Omental fat pad (tissue), 3 donors: ENCODE measurements at regions not wholly inside any gene's neighbourhood (a gene's known extent, or its start where the extent isn't known, plus 50 kb on each side); places are given as distances from the start of the nearest gene placed in this dataset.

Experiments used
- ATAC-seq: fragments of 150-250 bp; one replicate; pipeline ENCODE4 v1.9.1; 2016; ENCODE audit warnings: mild to moderate bottlenecking, moderate library complexity; ENCODE audit not compliant: low FRiP score
- DNase-seq: peaks from one replicate; pipeline ENCODE4 v3.0.0-alpha.2; 2019; ENCODE audit warnings: low spot score
- CTCF ChIP-seq, 3 donors: fragments of 450-650 bp; IDR thresholded peaks; one replicate each; pipeline ENCODE4 v1.5.1; 2016 to 2017; ENCODE audit warnings: antibody characterized with exemption in 3 of 3, mild to moderate bottlenecking in 3 of 3, moderate library complexity in 2 of 3

DNA sequence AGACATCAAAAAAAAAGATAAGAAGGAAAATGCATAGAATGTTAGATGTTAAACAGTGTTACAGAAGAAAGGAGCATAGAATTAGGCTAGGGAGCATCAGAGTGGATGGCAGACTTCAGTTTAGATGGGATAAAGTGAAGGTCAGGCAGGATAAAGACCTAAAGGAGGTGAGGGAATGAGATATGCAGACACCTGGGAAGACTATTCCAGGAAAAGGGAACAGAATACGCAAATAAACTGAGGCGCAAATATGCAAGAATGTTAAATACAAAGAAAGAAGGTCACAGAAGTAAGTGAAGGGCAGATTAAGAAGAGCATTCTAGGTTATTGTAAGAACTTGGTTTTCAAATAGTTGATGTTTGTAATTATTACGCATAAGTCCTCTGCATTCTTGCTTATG is 116.3 kb upstream of the REG3A start:
- TF ChIP-seq CTCF (IDR thresholded peaks at IDR 0.05) = no peak
- ATAC-seq = no peak
- DNase-seq = no peak

- TF ChIP-seq CTCF (IDR thresholded peaks at IDR 0.05) = no peak
- ATAC-seq (no peak), DNase-seq (no peak)
These were observed 115.6 kb upstream of the REG3A start for GRCh38 chr2:79275197-79275596.

GRCh38 chr2:79272616-79273015 is 113.1 kb upstream of the REG3A start:
- DNase-seq (no peak), ATAC-seq (no peak)
- no peak for TF ChIP-seq CTCF (IDR thresholded peaks at IDR 0.05)

GRCh38 chr2:79271456-79271855 is 111.9 kb upstream of the REG3A start:
- no peak for TF ChIP-seq CTCF (IDR thresholded peaks at IDR 0.05)
- DNase-seq (no peak), ATAC-seq (no peak)

DNA sequence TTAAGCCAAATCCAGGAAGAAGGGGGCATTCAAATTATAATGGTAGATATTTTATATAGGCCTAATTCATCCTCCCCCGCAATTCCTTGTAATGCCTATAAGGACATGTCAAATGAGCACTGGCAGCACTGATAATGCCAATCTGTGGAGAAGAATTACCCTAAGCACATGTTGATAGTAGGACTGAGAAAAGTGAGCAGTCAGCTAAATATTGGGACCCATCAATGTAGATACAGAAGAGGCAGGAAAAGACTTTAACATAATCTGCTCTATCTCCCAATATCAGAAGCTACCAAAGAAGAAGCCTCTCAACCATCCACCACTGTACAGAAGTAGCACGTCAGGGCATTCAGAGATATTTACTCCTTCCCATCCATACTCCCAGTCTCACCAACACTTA is 101.3 kb upstream of the REG3A start:
- ATAC-seq = no peak
- DNase-seq = no peak
- TF ChIP-seq CTCF (IDR thresholded peaks at IDR 0.05) = no peak

GRCh38 chr2:79259959-79260358 is 100.4 kb upstream of the REG3A start:
- DNase-seq (no peak), ATAC-seq (peak; percentile 14)
- no peak for TF ChIP-seq CTCF (IDR thresholded peaks at IDR 0.05)

GRCh38 chr2:79259296-79259695 is 99.7 kb upstream of the REG3A start:
- no peak for ATAC-seq
- TF ChIP-seq CTCF (IDR thresholded peaks at IDR 0.05) = no peak
- DNase-seq = no peak
